Naive thymus-derived CD4-positive, alpha-beta T cell (primary cell): ENCODE measurements at regions not wholly inside any gene's neighbourhood (a gene's known extent, or its start where the extent isn't known, plus 50 kb on each side); places are given as distances from the start of the nearest gene placed in this dataset.
A peak's percentile ranks its signal among the peaks of the same experiment; 100 is the strongest.

Source experiments
- ATAC-seq: fragments of 150-1000 bp; cut with Tn5 transposase; 2 replicates; pipeline ENCODE4 v1.10.0; 2021; ENCODE audit warnings: mild to moderate bottlenecking, moderate library complexity
- CTCF ChIA-PET: fragments of 350-600 bp; sonication (Branson Sonifier 250); formaldehyde crosslinking; loops from one replicate; lab custom pipeline; 2021; ENCODE audit warnings: antibody characterized with exemption; lab: Charles Lee
- POLR2A ChIA-PET: fragments of 350-600 bp; sonication (Branson Sonifier 250); formaldehyde crosslinking; loops from one replicate; lab custom pipeline; 2021; ENCODE audit warnings: antibody characterized with exemption, inconsistent platforms; lab: Charles Lee
- DNase-seq, 9 donors: peaks; one replicate each; pipeline versions ENCODE4 v3.0.0 to v3.0.0-alpha.2; 2020 to 2022; ENCODE audit warnings: mixed read lengths in 1 of 9
- H3K27ac ChIP-seq: one replicate; pipeline ENCODE4 v1.7.0; 2013; ENCODE audit warnings: mild to moderate bottlenecking, low read depth, low read length, moderate library complexity
- H3K27me3 ChIP-seq, 2 donors: one replicate each; pipeline ENCODE4 v1.7.0; 2013; ENCODE audit warnings: low read length in 2 of 2, mild to moderate bottlenecking in 2 of 2, moderate library complexity in 2 of 2; ENCODE audit not compliant: control insufficient read depth in 2 of 2, insufficient read depth in 2 of 2
- H3K36me3 ChIP-seq, 3 experiments: 1 replicate in 2 of 3; 2 replicates in 1 of 3; pipeline ENCODE4 v1.7.0; 2013; ENCODE audit warnings: low read length in 3 of 3, mild to moderate bottlenecking in 3 of 3, moderate library complexity in 1 of 3; ENCODE audit not compliant: insufficient read depth in 3 of 3, control insufficient read depth in 2 of 3
- H3K4me1 ChIP-seq, 2 donors: one replicate each; pipeline ENCODE4 v1.7.0; 2013; ENCODE audit warnings: low read length in 2 of 2, mild to moderate bottlenecking in 2 of 2, moderate library complexity in 1 of 2; ENCODE audit not compliant: control insufficient read depth in 2 of 2, insufficient read depth in 2 of 2
- H3K4me3 ChIP-seq: 2 replicates; pipeline ENCODE4 v1.7.0; 2013; ENCODE audit warnings: mild to moderate bottlenecking, low read length
- H3K9me3 ChIP-seq, 3 experiments: 1 replicate in 2 of 3; 2 replicates in 1 of 3; pipeline ENCODE4 v1.7.0; 2013; ENCODE audit warnings: low read length in 3 of 3; ENCODE audit not compliant: control insufficient read depth in 2 of 3
- H3K27ac Mint-ChIP-seq, 9 donors: one replicate each; pipeline ENCODE4 v1.8.0; 2020 to 2022; ENCODE audit warnings: mixed read lengths in 9 of 9, mild to moderate bottlenecking in 8 of 9, moderate library complexity in 5 of 9, inconsistent platforms in 2 of 9
- H3K27me3 Mint-ChIP-seq, 5 donors: one replicate each; pipeline ENCODE4 v1.8.0; 2021 to 2022; ENCODE audit warnings: mixed read lengths in 5 of 5, mild to moderate bottlenecking in 1 of 5
- H3K36me3 Mint-ChIP-seq, 5 donors: one replicate each; pipeline ENCODE4 v1.8.0; 2020 to 2022; ENCODE audit warnings: mixed read lengths in 5 of 5, mild to moderate bottlenecking in 3 of 5, inconsistent platforms in 1 of 5
- H3K4me1 Mint-ChIP-seq, 7 donors: one replicate each; pipeline ENCODE4 v1.8.0; 2020 to 2022; ENCODE audit warnings: mixed read lengths in 7 of 7, mild to moderate bottlenecking in 3 of 7, inconsistent platforms in 1 of 7
- H3K4me3 Mint-ChIP-seq, 10 donors: one replicate each; pipeline ENCODE4 v1.8.0; 2020 to 2022; ENCODE audit warnings: mild to moderate bottlenecking in 10 of 10, mixed read lengths in 10 of 10, moderate library complexity in 6 of 10, inconsistent platforms in 2 of 10
- H3K9me3 Mint-ChIP-seq, 11 donors: one replicate each; pipeline ENCODE4 v1.8.0; 2020 to 2022; ENCODE audit warnings: mixed read lengths in 11 of 11, mild to moderate bottlenecking in 4 of 11, inconsistent platforms in 1 of 11, moderate library complexity in 1 of 11
- intact Hi-C, 2 donors: fragments of 100-400 bp; cut with micrococcal nuclease; formaldehyde crosslinking; loops; one replicate each; pipeline ENCODE4 v1.15.1; 2023

- DNase-seq (no peak), ATAC-seq (no peak)
- Histone ChIP-seq H3K27ac (no peak overlapping the region), H3K4me3 (no peak overlapping the region), H3K4me1 (no peaks in the 10 kb centered on the region), H3K27me3 (no peaks in the 10 kb centered on the region), H3K9me3 (no peaks in the 10 kb centered on the region), H3K36me3 (no peaks in the 10 kb centered on the region)
- POLR2A ChIA-PET = no interaction called here
- Mint-ChIP-seq H3K27me3 (peaks cover 6 to 21% (median 12%) of the 10 kb centered on the region in 5 donors), H3K9me3 (peaks cover 0 to 5% (median 0%) of the 10 kb centered on the region in 11 donors), H3K36me3 (peaks cover 0 to 5% (median 0%) of the 10 kb centered on the region in 5 donors), H3K4me3 (no peak overlapping the region), H3K27ac (no peak overlapping the region), H3K4me1 (peaks cover 0 to 16% (median 4%) of the 10 kb centered on the region in 7 donors)
- intact Hi-C loops = no loop called here
- CTCF ChIA-PET = no interaction called here
Measured at GRCh38 chr11:109981031-109981636, 112.1 kb upstream of the ZC3H12C start.

- Histone ChIP-seq H3K36me3 (no peaks in the 10 kb centered on the region), H3K27ac (no peak overlapping the region), H3K4me3 (no peak overlapping the region), H3K4me1 (no peaks in the 10 kb centered on the region), H3K27me3 (no peaks in the 10 kb centered on the region), H3K9me3 (no peaks in the 10 kb centered on the region)
- Mint-ChIP-seq H3K4me3 (no peak overlapping the region), H3K36me3 (peaks cover 0 to 5% (median 0%) of the 10 kb centered on the region in 5 donors), H3K27ac (no peak overlapping the region), H3K4me1 (peaks cover 0 to 16% (median 4%) of the 10 kb centered on the region in 7 donors), H3K27me3 (peaks cover 6 to 19% (median 14%) of the 10 kb centered on the region in 5 donors), H3K9me3 (peaks cover 0 to 7% (median 0%) of the 10 kb centered on the region in 11 donors)
- ChIA-PET CTCF (no interaction called here), POLR2A (no interaction called here)
- DNase-seq (no peak), ATAC-seq (no peak)
- intact Hi-C loops = no loop called here
Measured at GRCh38 chr11:109983358-109983757, 109.8 kb upstream of the ZC3H12C start.

- H3K4me3 ChIP-seq = no peak overlapping the region
- ATAC-seq (peak; percentile 68), DNase-seq (no peak)
- H3K27me3 ChIP-seq = no peaks in the 10 kb centered on the region
- peaks cover 0 to 7% (median 0%) of the 10 kb centered on the region in 11 donors for H3K9me3 Mint-ChIP-seq
- H3K27me3 Mint-ChIP-seq = peaks cover 6 to 19% (median 12%) of the 10 kb centered on the region in 5 donors
- H3K4me3 Mint-ChIP-seq = peak overlapping the region in 2 of 10 donors; percentile 7 to 40
- no peak overlapping the region for H3K27ac Mint-ChIP-seq
- CTCF ChIA-PET = no interaction called here
- H3K27ac ChIP-seq = no peak overlapping the region
- no peaks in the 10 kb centered on the region for H3K9me3 ChIP-seq
- H3K4me1 ChIP-seq = no peaks in the 10 kb centered on the region
- POLR2A ChIA-PET = no interaction called here
- intact Hi-C loops = loop anchor here in 1 of 2 donors (1.0 to 5.0 kb wide), 3 partner anchors 28 to 445 kb away; partner anchors contain the start of genes FDX1 and ZC3H12C
- peaks cover 0 to 5% (median 0%) of the 10 kb centered on the region in 5 donors for H3K36me3 Mint-ChIP-seq
- H3K36me3 ChIP-seq = no peaks in the 10 kb centered on the region
- peaks cover 0 to 16% (median 4%) of the 10 kb centered on the region in 7 donors for H3K4me1 Mint-ChIP-seq
Measured at GRCh38 chr11:109984634-109985289, 108.4 kb upstream of the ZC3H12C start.

- intact Hi-C loops = loop anchor here in 1 of 2 donors (5.0 kb wide), 1 partner anchor 106 kb away; the partner anchor contains the start of gene ZC3H12C
- ATAC-seq = no peak
- Mint-ChIP-seq H3K9me3 (peaks cover 0 to 7% (median 0%) of the 10 kb centered on the region in 11 donors), H3K27me3 (peaks cover 5 to 14% (median 11%) of the 10 kb centered on the region in 5 donors), H3K4me3 (no peak overlapping the region), H3K4me1 (peaks cover 0 to 16% (median 4%) of the 10 kb centered on the region in 7 donors), H3K36me3 (peaks cover 0 to 5% (median 0%) of the 10 kb centered on the region in 5 donors), H3K27ac (no peak overlapping the region)
- H3K27me3 ChIP-seq = no peaks in the 10 kb centered on the region
- no peak for DNase-seq
- no peaks in the 10 kb centered on the region for H3K4me1 ChIP-seq
- H3K9me3 ChIP-seq = no peaks in the 10 kb centered on the region
- H3K36me3 ChIP-seq = no peaks in the 10 kb centered on the region
- ChIA-PET POLR2A (no interaction called here), CTCF (no interaction called here)
- no peak overlapping the region for H3K4me3 ChIP-seq
- H3K27ac ChIP-seq = no peak overlapping the region
Measured at GRCh38 chr11:109986488-109986887, 106.7 kb upstream of the ZC3H12C start.

- intact Hi-C loops = no loop called here
- H3K4me1 ChIP-seq = no peaks in the 10 kb centered on the region
- H3K27ac ChIP-seq = no peak overlapping the region
- H3K27me3 Mint-ChIP-seq = peaks cover 0 to 12% (median 0%) of the 10 kb centered on the region in 5 donors
- H3K9me3 ChIP-seq = no peaks in the 10 kb centered on the region
- H3K27me3 ChIP-seq = no peaks in the 10 kb centered on the region
- no peaks in the 10 kb centered on the region for H3K36me3 ChIP-seq
- no peak overlapping the region for H3K27ac Mint-ChIP-seq
- no peaks in the 10 kb centered on the region for H3K36me3 Mint-ChIP-seq
- no peaks in the 10 kb centered on the region for H3K4me1 Mint-ChIP-seq
- H3K4me3 Mint-ChIP-seq = no peak overlapping the region
- DNase-seq (no peak), ATAC-seq (no peak)
- ChIA-PET POLR2A (no interaction called here), CTCF (no interaction called here)
- no peak overlapping the region for H3K4me3 ChIP-seq
- no peaks in the 10 kb centered on the region for H3K9me3 Mint-ChIP-seq
Measured at GRCh38 chr11:109991835-109992234, 101.4 kb upstream of the ZC3H12C start.

- ATAC-seq = no peak
- Histone ChIP-seq H3K4me1 (no peaks in the 10 kb centered on the region), H3K27ac (no peak overlapping the region), H3K36me3 (no peaks in the 10 kb centered on the region), H3K4me3 (no peak overlapping the region), H3K9me3 (no peaks in the 10 kb centered on the region), H3K27me3 (no peaks in the 10 kb centered on the region)
- no peaks in the 10 kb centered on the region for H3K9me3 Mint-ChIP-seq
- H3K36me3 Mint-ChIP-seq = no peaks in the 10 kb centered on the region
- H3K27ac Mint-ChIP-seq = no peak overlapping the region
- H3K4me1 Mint-ChIP-seq = no peaks in the 10 kb centered on the region
- no peak overlapping the region for H3K4me3 Mint-ChIP-seq
- intact Hi-C loops = no loop called here
- CTCF ChIA-PET = no interaction called here
- POLR2A ChIA-PET = no interaction called here
- peaks cover 0 to 12% (median 0%) of the 10 kb centered on the region in 5 donors for H3K27me3 Mint-ChIP-seq
- no peak for DNase-seq
Measured at GRCh38 chr11:109993786-109994185, 99.4 kb upstream of the ZC3H12C start.
